Ishikawa (cell line): ENCODE measurements at regions not wholly inside any gene's neighbourhood (a gene's known extent, or its start where the extent isn't known, plus 50 kb on each side); places are given as distances from the start of the nearest gene placed in this dataset.

ENCODE experiments used
- EP300 ChIP-seq: IDR thresholded peaks from 2 replicates; pipeline ENCODE4 v1.6.1; 2012; ENCODE audit warnings: borderline replicate concordance
- FOXM1 ChIP-seq: IDR thresholded peaks from 2 replicates; pipeline ENCODE4 v1.6.1; 2012; ENCODE audit warnings: low read depth, borderline replicate concordance
- TAF1 ChIP-seq: IDR thresholded peaks from 2 replicates; pipeline ENCODE4 v1.6.1; 2012; ENCODE audit warnings: low read depth, mild to moderate bottlenecking
- YY1 ChIP-seq: IDR thresholded peaks from 2 replicates; pipeline ENCODE4 v1.6.1; 2012; ENCODE audit warnings: low read depth

- TF ChIP-seq EP300 (no peak), FOXM1 (no peak), TAF1 (no peak), YY1 (no peak)
Observed at GRCh38 chr6:77334093-77334492, 129.2 kb downstream of the HTR1B start.
